RCC 7860 (cell line): ENCODE measurements at regions not wholly inside any gene's neighbourhood (a gene's known extent, or its start where the extent isn't known, plus 50 kb on each side); places are given as distances from the start of the nearest gene placed in this dataset.

ENCODE experiments used
- DNase-seq: peaks from one replicate; pipeline ENCODE4 v3.0.0-alpha.2; 2015; ENCODE audit warnings: low spot score
- FAIRE-seq: peaks from 2 replicates; lab custom pipeline; 2012; peaks lifted over from hg19 to GRCh38; lab: Jason Lieb, UNC

DNA sequence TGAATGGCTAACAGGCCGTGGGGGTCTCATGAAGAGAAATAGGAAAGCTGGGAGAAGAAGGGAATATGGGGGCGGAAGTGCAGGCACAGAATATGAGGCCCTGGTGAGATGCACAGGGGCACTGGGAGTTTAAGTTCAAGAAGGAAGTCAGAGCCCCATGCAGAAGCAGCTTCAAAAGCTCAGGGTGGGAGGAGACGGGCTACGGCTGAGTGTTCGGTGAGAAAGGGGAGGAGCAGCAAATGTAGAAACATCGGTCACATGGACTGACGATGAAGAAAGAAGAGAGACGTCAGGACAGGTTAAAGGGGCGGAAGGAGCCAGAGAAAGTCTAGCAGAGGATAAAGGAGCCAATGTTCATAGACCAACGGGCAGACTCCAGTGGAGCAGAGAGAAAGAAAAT, 204.5 kb upstream of the ZFHX3 start:
- FAIRE-seq, result no peak
- no peak for DNase-seq

DNA sequence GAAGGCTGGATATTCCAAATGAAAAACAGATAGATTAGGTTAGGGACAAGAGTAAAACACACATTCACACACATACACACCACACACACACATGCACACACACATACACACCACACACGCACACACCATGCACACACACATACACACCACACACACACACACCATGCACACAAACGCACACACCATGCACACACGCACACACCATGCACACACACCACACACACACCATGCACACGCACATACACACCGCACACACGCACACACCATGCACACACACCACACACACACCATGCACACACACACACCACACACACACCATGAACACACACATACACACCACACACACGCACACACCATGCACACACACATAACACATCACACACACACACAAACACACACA, 203.7 kb upstream of the ZFHX3 start:
- no peak for FAIRE-seq
- DNase-seq, result no peak

DNA sequence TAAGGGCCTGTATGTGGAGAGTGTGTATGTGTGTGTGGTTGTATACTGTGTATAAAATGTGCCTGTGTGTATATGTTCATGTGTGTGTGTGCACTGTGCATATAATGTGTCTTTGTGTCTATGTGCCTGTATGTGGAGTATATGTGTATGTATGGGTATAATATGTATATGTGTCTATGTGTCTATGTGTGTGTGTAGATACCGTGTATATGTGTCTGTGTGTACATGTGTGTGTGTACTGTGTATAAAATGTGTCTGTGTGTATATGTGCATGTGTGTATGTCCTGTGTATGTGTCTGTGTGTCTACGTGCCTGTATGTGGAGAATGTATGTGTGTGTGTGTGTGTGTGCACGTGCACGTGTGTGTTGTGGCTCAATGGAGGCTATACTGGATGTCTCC, 200.4 kb upstream of the ZFHX3 start:
- no peak for DNase-seq
- FAIRE-seq, result no peak

DNA sequence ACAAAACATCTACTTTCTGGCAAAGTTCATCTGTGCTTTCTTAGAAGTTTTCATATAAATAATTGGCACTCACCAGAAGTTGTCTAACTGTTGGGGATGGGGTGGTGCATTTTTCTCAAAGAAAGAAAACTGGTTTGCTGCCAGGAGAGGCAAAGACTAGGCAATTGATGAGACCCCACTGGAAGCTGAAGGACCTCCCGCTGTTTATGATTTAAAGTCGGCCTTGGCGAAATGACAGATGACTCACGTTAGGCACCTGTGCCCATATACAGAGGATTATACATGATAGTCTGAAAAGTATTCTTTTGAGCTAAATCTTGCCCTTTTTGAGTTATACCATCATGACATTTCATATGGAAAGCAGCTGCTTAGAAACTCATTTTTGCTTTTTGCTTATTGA, 193.0 kb upstream of the ZFHX3 start:
- no peak for DNase-seq
- FAIRE-seq, result no peak

DNA sequence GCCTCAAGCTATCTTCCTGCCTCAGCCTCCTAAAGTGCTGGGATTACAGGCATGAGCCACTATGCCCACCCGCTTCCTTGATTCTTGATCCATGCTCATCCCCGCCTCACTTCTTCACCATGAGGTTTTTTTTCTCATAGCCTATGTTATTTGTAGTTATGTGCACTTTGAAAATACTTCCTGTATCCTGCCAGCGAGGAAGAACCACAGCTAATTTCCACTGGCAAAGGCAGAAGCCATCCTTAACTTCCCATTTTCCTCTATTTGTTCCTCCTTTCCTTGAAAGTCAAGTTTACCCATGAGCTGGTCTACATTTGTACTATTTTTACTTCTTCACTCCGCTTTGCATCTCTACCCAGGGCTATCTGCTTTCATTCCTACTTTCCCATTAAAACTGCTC, 189.7 kb upstream of the ZFHX3 start:
- FAIRE-seq, result no peak
- DNase-seq, result no peak

DNA sequence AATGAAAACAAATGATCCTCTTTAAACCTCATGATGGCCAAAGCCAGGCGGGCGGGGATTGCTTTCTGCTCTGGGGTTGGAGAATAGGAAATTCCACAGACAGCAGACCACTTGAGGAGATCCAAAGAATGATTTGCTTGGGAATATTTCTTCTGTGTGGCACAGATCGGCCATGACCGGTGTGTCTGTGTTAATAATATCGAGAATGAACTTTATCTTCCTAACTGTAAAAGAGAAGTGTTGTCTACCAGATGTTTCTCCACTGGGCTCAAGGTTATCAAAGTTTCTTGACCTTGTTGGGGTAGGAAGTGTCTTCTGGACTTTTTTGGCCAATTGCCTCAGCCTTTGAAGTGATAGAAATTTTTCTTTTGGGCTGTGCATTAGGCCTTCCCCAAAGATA, 186.6 kb upstream of the ZFHX3 start:
- DNase-seq, result no peak
- FAIRE-seq, result no peak

DNA sequence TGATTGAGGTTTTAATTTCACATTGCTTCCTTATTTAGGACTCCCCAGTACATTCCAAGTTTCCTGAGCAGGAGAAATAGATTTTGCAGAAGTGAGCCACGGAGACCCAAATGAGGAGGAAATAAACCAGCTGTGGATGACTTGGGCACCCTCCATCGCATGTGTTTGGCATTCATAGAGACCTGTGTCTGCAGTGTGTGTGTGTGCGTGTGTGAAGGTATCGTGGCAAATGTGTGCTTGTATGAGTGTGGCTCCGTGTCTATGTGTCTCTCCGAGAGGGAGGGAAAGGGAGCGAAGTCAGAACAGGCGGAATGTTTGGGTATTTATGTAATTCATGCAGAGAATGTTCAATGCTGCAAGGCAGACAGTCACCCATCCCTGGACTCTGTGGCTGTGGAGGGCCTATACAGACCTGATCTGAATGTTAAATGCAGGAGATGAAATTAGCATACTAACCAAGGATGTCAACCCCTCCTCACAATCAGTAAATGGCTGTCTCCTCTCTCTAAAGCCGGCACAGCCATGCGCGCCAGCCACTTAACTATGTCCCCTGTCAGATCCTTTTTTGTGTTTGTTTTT, 186.0 kb upstream of the ZFHX3 start:
- no peak for FAIRE-seq

DNA sequence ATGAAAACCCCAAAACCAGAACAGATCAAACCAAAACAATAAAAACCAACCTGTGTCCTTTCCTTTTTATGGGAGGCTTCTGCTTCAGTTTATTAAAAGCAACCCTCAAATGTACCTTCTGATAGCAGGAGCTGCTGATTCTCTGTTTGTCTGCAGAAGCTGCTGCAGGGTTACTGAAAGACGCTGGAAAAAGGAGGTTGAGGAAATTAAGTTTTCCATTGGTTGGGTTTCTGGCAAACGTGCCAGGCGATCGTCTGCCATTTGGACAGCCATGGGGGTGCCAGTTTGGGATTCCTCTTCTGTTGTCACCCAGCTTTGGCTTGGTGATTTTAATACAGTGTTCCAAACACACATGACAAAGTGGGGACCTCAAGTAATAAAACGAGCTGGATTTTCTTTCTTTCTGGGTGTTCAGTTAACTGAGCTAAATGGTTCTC, 185.4 kb upstream of the ZFHX3 start:
- DNase-seq (no peak), FAIRE-seq (no peak)

More for the DNA sequence above, 186.0 kb upstream of the ZFHX3 start:
- DNase-seq, result no peak

DNA sequence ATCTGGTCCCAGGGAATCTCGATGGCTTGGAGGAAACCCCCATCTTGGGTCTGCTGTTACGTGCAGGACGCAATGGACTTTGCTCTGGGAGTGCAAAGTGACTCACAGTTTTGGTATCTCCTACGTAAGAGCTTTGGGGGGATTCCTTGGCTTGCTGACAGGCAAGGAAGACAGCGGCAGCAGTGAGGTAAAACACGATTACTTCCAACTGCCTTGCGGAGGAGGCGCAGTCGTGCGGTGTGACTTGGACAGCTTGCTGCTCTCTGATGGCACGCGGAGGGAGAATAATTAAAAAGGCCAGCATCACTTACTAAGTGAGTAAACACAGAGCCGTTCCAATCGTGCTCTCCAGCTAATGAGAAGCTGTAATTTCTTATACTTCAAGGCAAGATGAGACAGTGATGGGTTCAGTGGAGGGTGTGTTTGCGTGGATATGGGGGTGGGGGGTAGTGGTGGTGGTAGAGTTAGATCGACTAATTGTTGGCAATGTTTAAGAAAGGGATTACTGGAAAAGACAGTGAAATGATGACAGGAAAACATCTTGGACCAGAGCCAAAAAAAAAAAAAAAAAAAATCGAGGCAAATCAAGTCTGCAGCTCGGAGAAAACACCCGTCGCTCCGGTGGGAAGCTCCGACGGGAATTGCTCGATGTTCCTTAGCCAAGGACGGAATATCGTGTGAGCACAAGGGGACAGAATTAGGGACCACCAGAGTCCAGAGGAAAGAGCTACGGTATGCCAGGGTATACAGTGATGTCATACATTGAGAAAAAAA, 184.8 kb upstream of the ZFHX3 start:
- DNase-seq, result peak; percentile 96
- peak; percentile 79 for FAIRE-seq

DNA sequence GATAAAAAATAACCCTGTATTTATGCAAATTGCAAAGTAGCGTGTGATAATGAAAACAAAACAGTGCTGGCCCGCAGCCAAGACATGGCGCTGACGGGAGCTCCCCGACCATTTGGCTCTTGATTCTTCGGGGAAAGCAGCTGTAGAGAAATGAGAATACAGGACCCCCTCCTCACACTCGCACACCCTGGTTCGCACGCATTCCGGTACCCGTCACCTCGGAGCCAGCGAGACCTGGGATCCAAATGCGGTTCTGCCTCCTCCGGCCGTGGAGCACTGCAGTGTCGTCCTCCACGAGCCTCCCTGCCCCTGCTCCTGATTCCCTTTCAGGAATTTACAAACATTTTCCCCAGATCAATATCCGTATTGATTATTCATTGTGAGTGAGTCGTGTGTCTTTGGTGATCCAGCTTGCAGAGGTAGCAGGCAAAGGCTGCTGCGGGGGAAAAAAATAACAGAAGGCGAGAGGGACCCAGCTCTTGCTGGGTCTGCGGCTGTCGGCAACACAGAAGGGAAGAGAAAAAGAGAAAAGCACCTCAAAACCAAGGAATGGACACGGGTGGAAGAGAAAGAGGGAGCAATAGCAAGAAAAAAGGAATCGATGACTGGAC, 184.1 kb upstream of the ZFHX3 start:
- no peak for DNase-seq
- FAIRE-seq, result no peak

DNA sequence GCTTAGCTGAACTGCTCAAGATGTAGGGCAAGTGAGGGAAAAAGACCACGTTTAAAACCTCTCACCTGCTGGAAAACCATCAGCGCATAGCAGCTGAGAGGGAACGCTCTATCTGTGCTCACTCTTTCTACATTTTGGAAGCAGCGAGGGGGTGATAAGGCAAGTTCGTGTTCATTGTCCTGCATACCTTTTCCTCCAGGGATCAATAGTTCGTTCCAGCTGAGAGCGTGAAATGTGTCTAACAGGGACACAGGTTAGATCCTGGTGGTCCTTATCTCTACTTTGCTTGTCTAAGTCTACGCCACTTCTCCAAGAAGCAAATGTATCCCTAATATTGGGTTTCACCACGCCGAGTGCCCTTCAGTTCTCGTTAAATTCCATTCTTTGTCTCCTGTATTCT, 183.5 kb upstream of the ZFHX3 start:
- no peak for FAIRE-seq

DNA sequence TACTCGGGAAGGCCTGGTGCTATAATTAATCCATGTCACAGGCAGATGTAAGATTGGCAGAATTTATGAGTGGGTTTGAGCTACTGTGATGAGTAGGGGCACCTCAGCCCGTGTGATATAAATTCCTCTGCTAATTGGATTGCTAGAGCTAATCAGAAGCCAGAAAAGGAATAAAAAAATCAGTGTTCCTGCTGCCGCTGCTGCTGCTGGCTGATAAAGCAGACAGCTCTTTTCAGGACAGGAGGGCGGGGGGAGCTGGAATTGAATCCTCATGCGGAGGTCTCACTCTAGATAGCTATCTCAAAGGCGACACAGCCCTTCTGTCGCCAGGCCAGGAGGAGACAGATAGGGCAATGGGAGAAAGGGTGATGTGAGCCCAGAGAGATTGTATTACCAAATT, 182.7 kb upstream of the ZFHX3 start:
- no peak for FAIRE-seq
- no peak for DNase-seq

More for the DNA sequence above, 183.5 kb upstream of the ZFHX3 start:
- no peak for DNase-seq

DNA sequence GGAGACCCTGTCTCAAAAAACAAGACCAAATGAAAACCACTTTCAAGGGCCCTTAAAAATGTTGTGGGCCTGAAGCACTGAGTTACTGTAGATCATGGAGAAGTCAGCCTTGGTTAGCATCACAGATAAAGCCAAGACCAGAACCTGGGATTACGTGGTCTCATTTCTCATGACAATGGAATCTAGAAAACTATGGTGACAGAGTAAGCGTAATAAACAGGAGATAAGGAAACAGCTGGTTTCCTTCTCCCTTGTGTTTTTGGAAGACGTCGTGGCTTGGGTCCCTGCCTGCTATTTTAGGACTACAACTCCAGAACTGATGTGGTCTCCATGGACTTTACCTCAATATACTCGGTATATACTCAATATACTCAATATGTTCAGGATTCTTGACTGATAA, 180.7 kb upstream of the ZFHX3 start:
- DNase-seq (peak; percentile 72), FAIRE-seq (no peak)

DNA sequence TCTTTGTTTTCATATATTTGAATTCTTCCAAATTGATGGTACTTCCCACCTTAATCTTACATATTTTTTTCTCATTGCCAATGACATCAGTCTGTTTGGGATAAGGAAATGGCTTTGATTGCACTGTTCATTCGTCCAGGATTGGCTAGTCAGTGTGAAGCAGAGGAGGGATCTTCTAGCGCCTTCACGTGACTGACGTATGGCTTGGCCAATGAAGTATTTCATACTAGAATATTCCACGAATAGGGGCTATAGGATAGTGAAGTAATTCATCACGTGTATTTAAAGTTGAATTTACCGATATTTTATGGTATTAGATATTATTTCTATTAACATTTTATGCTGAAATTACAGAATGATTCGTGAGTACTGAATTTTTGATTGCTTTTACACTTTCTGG, 178.7 kb upstream of the ZFHX3 start:
- FAIRE-seq, result no peak
- no peak for DNase-seq

DNA sequence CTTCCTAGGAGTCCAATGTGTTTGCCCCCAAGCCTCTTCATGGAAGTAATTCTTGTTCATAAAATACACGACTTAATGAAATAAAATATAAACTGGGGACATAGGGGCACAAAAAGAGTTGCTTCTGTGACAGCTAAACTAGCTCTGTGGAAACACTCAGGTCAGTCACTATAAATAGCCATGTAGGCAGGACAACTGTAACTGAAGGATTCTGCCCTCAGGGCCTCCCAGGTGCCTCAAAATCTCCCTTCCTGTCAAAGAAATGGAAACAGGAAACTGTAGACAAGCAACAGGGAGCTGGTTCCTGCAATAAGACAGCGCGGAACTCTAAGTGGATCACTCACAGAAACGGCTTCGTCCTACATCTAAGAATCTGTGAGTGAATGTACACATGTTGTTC, 178.1 kb upstream of the ZFHX3 start:
- DNase-seq (no peak), FAIRE-seq (no peak)

DNA sequence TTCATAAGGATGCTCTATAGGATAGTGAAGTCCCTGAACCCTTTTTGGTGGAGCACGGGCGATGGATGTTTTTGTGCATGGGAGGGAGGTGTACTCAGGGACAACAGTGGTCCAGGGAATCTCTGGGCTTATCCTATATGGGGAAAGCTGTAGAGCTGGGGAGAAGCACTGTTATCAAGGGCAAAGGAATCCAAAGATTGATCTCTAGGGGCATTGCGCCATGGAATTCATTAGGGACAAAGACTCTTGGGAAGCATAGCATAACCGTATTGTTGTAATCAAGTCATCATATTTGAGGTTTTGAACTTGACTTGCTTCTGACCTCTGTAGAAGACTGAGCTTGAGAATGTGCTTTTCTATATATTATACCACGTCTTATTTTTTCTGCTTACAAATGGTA, 172.9 kb upstream of the ZFHX3 start:
- DNase-seq, result no peak
- FAIRE-seq, result no peak

DNA sequence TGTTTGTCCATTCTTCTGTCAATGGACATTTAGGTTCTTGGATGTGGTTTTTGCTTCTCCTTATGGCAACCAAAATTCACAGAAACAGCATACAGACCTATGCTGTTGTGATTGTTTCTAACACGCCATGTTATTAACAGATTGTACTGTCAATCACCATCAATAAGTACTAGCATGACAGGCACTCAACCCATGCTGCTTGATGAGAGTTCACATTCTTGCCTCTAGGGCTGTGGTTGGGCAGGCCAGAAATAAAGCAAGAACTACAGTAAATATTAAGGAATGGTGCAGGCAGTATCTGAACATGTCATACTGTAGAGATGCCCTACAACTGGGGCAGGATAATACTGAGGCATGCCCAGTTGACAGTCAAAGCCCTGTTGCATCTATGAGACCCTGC, 171.2 kb upstream of the ZFHX3 start:
- FAIRE-seq (no peak), DNase-seq (no peak)

DNA sequence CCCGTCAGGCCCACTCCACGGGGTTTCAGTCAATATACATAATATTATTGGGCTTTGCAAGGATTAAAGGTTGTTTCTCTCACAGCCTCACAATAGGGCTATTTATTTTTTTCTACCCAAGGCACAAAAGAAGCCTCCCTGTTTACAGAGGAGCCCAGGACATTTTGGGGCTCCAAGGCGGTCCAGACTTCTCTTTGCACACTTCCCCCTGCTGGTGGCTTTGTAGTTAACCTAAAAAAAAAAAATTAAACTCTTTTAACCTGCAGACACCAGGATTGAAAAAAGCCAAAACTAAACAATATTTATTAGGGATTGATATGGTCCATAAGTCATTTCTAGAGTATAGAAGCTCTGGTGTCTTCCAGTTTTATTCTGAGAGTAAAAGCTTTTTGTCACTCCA, 169.7 kb upstream of the ZFHX3 start:
- no peak for FAIRE-seq
- no peak for DNase-seq

DNA sequence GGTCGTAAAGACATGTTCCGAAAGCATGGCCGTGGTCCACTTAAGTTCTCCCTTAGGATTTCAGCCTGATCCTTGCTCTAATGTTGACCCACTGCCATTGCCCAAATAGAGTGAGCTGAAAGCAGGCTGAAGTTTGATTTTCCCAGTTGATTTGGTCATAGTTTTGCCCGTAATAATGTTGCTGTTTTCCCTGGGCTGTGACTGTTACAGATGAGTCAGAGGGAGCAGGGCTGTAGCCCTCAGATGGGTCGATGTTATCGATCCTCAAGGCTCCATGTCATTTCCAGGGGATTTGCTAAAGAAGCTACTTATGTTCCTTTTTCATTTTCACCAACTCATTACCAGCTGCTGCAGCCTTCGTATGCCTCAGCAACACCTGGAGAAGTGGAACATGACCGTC, 169.0 kb upstream of the ZFHX3 start:
- no peak for FAIRE-seq
- no peak for DNase-seq

DNA sequence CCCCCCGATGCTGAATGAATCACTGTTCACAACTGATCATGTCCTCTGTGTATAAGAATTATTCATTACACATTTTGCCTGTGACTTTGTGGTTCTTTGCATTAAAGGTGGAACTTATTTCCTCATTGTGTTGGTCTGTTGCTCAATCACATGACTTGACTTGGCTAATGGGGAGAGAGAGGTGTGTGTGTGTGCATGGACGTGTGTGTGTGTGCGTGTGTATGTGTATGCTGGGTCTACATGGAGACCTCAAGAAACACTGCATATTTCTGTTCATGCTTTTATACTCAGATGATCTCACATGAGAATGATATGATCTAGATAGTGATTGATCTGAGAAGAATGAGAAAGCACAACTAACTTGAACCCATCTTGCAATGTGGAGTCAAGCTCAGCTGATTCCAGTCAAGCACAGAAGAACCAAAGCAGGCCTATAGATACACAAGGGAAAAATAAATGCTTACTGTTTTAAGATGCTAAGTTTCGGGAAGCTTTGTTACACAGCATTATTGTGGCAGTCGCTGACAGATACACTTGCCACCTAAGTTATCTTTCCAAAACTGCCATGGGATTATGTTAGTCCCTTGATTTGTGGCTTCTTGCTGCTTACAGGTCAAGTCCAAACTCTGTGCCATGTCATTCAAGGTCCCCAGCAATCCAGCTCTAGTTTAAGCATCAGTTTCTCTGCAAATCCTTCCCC, 167.9 kb upstream of the ZFHX3 start:
- no peak for FAIRE-seq

DNA sequence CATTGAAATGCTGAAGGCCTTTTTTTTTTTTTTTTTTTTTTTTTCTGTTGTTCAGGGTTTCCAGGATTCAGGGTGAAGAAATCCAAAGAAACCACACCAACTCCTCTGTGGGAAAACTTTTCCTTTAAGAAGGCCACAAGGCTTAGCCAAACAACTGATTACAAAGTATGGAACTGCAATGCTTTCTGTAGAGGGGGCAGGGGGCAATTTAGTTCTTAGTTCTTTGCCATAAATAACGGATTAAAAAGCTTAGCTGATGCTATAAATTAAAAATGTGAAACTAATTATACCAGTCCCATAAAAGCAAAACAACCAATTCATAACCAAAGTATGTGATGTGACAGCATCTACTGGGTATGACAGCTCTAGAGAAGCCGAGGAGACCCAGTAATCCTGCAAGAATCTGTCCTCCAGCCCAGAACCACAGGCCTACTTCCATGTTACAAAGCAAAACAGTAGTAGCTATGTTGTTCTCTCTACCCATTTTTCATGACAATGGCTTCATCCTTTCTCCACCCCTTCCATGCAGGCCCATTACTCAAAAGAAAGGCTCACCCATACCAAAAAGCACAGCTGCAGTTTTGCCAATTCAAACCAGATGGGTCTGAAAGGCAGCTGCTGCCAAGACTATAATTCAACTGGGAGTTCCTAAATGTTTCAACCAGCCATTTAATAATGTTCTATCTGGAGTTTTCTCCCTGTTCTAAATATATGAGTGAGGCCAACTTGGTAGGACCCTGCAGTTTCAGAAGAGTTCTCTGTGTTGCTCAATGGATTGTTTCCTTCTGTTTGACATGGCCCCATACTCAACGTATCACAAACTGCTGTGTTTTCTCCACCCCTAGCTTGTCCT, 167.1 kb upstream of the ZFHX3 start:
- DNase-seq (no peak), FAIRE-seq (no peak)

More for the DNA sequence above, 167.9 kb upstream of the ZFHX3 start:
- no peak for DNase-seq
